ENCODE measurements at regions not wholly inside any gene's neighbourhood (a gene's known extent, or its start where the extent isn't known, plus 50 kb on each side); places are given as distances from the start of the nearest gene placed in this dataset.
A peak's percentile ranks its signal among the peaks of the same experiment; 100 is the strongest.

DNA sequence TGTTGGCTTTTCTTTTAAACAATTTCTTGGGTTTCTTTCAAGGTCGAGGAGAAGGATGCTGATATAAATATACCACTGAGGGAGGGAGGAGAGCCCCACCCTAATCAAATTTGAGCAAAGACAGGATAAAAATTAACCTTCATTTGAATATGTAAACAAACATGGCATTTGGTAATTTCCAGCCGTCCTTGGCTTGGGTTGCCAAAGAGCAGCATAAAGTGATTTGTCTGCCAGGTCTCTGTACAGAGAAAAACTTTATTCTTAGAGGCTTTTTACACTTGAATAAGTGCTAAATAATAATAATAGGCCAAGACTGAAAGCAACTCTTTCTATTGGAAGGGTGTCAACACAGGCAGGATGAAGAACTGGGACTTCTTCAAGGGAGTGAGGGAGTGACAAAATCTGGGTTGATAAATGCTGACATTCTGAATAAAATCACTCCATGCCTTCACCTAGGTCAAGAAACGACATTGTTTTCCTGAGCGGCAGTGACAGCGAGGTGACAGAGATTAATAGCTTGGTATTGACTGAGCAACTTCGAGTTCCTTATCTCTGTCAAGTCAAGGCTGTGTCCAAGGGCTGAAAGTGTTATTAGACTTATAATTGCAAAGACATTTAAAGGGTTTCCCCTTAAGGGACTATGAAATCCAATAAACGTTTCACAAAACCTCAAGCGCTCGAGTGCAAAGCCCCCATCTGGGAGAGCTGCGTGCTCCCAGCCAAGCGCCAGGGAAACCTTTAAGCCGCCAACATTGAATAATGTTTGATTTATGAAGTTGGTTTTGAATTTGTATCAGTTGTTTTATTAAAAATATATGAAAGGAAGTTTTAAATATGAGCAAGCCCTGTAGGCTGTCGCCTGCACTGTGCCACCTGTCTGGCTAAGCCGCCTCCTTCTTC lies 269.5 kb upstream of the N4BP1 start:
- TF ChIP-seq, protein P1, sequence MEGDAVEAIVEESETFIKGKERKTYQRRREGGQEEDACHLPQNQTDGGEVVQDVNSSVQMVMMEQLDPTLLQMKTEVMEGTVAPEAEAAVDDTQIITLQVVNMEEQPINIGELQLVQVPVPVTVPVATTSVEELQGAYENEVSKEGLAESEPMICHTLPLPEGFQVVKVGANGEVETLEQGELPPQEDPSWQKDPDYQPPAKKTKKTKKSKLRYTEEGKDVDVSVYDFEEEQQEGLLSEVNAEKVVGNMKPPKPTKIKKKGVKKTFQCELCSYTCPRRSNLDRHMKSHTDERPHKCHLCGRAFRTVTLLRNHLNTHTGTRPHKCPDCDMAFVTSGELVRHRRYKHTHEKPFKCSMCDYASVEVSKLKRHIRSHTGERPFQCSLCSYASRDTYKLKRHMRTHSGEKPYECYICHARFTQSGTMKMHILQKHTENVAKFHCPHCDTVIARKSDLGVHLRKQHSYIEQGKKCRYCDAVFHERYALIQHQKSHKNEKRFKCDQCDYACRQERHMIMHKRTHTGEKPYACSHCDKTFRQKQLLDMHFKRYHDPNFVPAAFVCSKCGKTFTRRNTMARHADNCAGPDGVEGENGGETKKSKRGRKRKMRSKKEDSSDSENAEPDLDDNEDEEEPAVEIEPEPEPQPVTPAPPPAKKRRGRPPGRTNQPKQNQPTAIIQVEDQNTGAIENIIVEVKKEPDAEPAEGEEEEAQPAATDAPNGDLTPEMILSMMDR (conservative IDR thresholded peaks at IDR 0.05): no peak
- no peak overlapping the region for H3K27ac Mint-ChIP-seq
- H3K36me3 Mint-ChIP-seq: no peaks in the 10 kb centered on the region
- peaks cover 7% of the 10 kb centered on the region for H3K4me1 Mint-ChIP-seq (ENCODE audit: unreplicated experiment)
- H3K9me3 Mint-ChIP-seq: no peaks in the 10 kb centered on the region
- H3K27me3 Mint-ChIP-seq: peaks cover 37% of the 10 kb centered on the region
- no peak overlapping the region for H3K4me3 Mint-ChIP-seq
- DNase-seq (ENCODE audit: extremely low spot score, unreplicated experiment): no peak

DNA sequence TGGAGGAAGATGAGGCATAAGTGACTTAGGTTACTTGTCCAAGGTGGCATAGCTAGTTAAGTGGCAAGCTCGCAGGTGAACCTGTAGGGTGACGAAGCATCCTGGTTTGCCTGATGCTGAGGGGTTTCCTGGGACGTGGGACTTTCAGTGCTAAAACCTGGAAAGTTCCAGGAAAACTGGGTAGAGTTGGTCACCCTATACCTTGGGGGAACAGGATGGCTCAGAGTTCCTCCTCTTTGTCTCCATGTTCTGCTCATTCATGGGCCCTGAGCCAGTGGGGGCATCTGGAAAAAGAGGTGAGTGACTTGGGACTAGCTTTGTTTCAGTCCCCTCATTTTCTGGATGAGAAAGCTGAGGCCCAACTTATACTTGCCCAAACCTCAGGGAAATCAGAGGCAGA lies 268.0 kb upstream of the N4BP1 start:
- H3K4me1 Mint-ChIP-seq (ENCODE audit: unreplicated experiment): peaks cover 7% of the 10 kb centered on the region
- no peak for DNase-seq (ENCODE audit: extremely low spot score, unreplicated experiment)
- TF ChIP-seq, protein P1 (conservative IDR thresholded peaks at IDR 0.05): no peak
- H3K27me3 Mint-ChIP-seq: peaks cover 37% of the 10 kb centered on the region
- H3K9me3 Mint-ChIP-seq: no peaks in the 10 kb centered on the region
- H3K27ac Mint-ChIP-seq: no peak overlapping the region
- no peaks in the 10 kb centered on the region for H3K36me3 Mint-ChIP-seq
- no peak overlapping the region for H3K4me3 Mint-ChIP-seq

DNA sequence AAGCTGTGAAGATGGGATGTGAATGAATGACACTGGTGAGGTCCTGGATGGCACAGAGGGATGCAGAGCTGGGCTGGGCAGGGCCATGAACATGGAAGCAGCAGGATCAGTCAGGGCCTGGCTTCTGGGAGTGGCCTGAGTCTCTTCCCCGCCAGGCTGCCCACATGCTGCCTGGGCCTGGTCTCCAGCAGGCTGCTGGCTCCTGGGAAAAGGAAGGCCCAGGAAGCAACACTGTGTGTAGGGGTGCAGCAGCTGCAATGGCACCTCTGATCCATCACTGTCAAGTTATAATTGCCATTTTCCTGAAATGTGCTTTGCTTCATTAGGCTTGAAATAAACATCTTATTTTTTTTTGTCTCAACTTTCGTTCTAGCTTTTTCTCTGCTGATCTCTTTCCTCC lies 260.2 kb upstream of the N4BP1 start:
- H3K4me3 Mint-ChIP-seq: no peak overlapping the region
- H3K27me3 Mint-ChIP-seq: peaks cover 21% of the 10 kb centered on the region
- no peak overlapping the region for H3K27ac Mint-ChIP-seq
- no peaks in the 10 kb centered on the region for H3K9me3 Mint-ChIP-seq
- no peaks in the 10 kb centered on the region for H3K4me1 Mint-ChIP-seq (ENCODE audit: unreplicated experiment)
- DNase-seq (ENCODE audit: extremely low spot score, unreplicated experiment): no peak
- TF ChIP-seq, protein P1 (conservative IDR thresholded peaks at IDR 0.05): no peak
- no peaks in the 10 kb centered on the region for H3K36me3 Mint-ChIP-seq

DNA sequence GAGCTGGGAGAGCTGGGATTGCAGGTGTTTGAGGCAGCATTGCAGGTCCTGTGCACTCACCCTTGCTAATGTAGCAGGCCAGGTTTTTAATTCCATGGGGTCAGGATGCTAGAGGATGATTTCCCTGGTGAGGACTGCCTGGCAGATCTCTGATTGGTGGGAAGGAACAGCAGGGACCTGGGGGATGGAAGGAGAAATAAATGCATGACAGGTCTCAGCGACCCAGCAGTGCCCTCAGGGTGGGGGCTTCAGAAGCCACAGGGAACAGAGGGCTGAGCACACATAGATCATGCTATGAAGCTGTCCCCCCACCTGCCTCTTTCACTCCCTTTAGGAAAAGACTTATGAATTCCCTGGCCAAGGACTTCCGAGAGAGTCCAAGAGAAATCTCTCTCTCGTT lies 255.5 kb upstream of the N4BP1 start:
- Mint-ChIP-seq H3K4me1 (ENCODE audit: unreplicated experiment) (no peaks in the 10 kb centered on the region), H3K4me3 (no peak overlapping the region), H3K36me3 (no peaks in the 10 kb centered on the region), H3K9me3 (no peaks in the 10 kb centered on the region), H3K27me3 (peaks cover 21% of the 10 kb centered on the region), H3K27ac (no peak overlapping the region)
- DNase-seq (ENCODE audit: extremely low spot score, unreplicated experiment): no peak
- TF ChIP-seq, protein P1 (conservative IDR thresholded peaks at IDR 0.05): no peak

DNA sequence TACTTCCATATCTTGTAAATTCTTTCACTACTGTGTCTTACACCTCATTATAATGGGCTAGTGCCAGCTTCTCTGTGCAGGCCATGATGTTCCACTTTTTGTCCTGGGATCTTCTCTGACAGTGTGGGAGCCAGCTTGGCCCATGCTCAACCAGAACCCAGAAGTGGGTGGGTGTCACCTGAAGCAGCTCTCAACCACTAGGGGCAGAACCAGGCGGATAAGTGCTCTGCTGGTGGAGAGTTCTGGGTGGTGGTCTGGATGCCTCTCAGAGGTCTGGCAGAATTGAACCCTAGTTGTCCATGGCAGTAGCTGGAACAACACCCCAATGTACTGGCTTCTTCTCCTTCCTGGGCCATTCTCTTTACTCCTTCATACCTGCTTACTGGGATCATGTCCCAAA lies 254.1 kb upstream of the N4BP1 start:
- peaks cover 20% of the 10 kb centered on the region for H3K27me3 Mint-ChIP-seq
- no peak overlapping the region for H3K4me3 Mint-ChIP-seq
- H3K27ac Mint-ChIP-seq: no peak overlapping the region
- no peaks in the 10 kb centered on the region for H3K4me1 Mint-ChIP-seq (ENCODE audit: unreplicated experiment)
- TF ChIP-seq, protein P1 (conservative IDR thresholded peaks at IDR 0.05): peak; percentile 23
- no peaks in the 10 kb centered on the region for H3K9me3 Mint-ChIP-seq
- no peaks in the 10 kb centered on the region for H3K36me3 Mint-ChIP-seq
- no peak for DNase-seq (ENCODE audit: extremely low spot score, unreplicated experiment)

Measured in type B pancreatic cell (in vitro differentiated cells).